HL-60 (cell line): ENCODE measurements at regions not wholly inside any gene's neighbourhood (a gene's known extent, or its start where the extent isn't known, plus 50 kb on each side); places are given as distances from the start of the nearest gene placed in this dataset.

Experiments
- DNase-seq, 2 experiments: peaks; one replicate each; pipeline ENCODE4 v3.0.0-alpha.2; 2010 to 2020; ENCODE audit warnings: low read depth in 1 of 2, low spot score in 1 of 2
- H3K27ac ChIP-seq: fragments of 250-450 bp; sonication (Bioruptor Pico); replicated peaks from 2 replicates; pipeline ENCODE4 v1.5.1; 2020; ENCODE audit warnings: mild to moderate bottlenecking, moderate library complexity
- H3K27me3 ChIP-seq: fragments of 250-450 bp; sonication (Bioruptor Pico); 2 replicates; pipeline ENCODE4 v1.5.1; 2021; ENCODE audit warnings: mild to moderate bottlenecking, moderate library complexity; ENCODE audit not compliant: insufficient read depth, poor library complexity, severe bottlenecking
- H3K4me3 ChIP-seq: replicated peaks from 2 replicates; pipeline ENCODE4 v1.5.1; 2011; ENCODE audit warnings: mild to moderate bottlenecking, control low read depth, low read length; ENCODE audit not compliant: insufficient read depth
- CTCF ChIP-seq: IDR thresholded peaks from one replicate; pipeline ENCODE4 v1.5.1; 2011; ENCODE audit warnings: low read length, control low read depth, inconsistent platforms; ENCODE audit not compliant: insufficient read depth
- GABPA ChIP-seq: IDR thresholded peaks from 2 replicates; pipeline ENCODE4 v1.6.1; 2012; ENCODE audit warnings: low read depth
- POLR2AphosphoS5 ChIP-seq: IDR thresholded peaks from 2 replicates; pipeline ENCODE4 v1.6.1; 2012; ENCODE audit warnings: low read depth
- REST ChIP-seq: IDR thresholded peaks from 2 replicates; pipeline ENCODE4 v1.6.1; 2012; ENCODE audit warnings: low read depth; ENCODE audit not compliant: insufficient replicate concordance
- SPI1 ChIP-seq: IDR thresholded peaks from 2 replicates; pipeline ENCODE4 v1.6.1; 2012; ENCODE audit warnings: low read depth, mild to moderate bottlenecking, borderline replicate concordance

GRCh38 chr7:47153576-47153975 lies 428.3 kb downstream of the TNS3 start:
- no peak overlapping the region for H3K4me3 ChIP-seq
- no peak for TF ChIP-seq POLR2AphosphoS5
- no peak for DNase-seq
- no peaks in the 10 kb centered on the region for H3K27me3 ChIP-seq
- no peak overlapping the region for H3K27ac ChIP-seq

DNA sequence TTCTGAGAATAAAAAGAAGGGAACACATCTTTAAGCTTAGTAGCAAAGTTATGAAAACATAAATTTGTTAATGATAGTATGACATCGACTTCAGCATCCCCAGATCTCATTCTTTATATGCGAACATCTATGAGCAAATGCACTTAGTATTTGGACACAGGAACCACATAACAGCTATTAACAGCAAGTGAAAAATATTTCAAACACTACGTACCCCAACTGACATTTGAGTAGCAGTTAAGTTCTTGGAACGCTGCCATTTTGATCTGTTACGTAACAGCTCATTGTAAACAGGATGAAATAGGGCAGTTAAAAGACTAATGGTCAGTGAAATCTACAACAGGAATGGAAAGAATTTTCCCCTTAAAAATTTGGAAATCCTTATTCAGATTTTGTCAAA lies 428.9 kb downstream of the TNS3 start:
- H3K27ac ChIP-seq, result no peak overlapping the region
- TF ChIP-seq GABPA (no peak), REST (no peak), CTCF (no peak), POLR2AphosphoS5 (no peak), SPI1 (no peak)
- H3K4me3 ChIP-seq, result no peak overlapping the region
- H3K27me3 ChIP-seq, result no peaks in the 10 kb centered on the region
- no peak for DNase-seq

- Histone ChIP-seq H3K4me3 (no peak overlapping the region), H3K27me3 (no peaks in the 10 kb centered on the region), H3K27ac (no peak overlapping the region)
- DNase-seq, result no peak
- TF ChIP-seq CTCF, result no peak
- no peak for TF ChIP-seq POLR2AphosphoS5
These were observed 429.6 kb downstream of the TNS3 start for GRCh38 chr7:47152307-47152706.

GRCh38 chr7:47150497-47151260 lies 431.2 kb downstream of the TNS3 start:
- no peak for DNase-seq
- Histone ChIP-seq H3K27me3 (no peaks in the 10 kb centered on the region), H3K4me3 (no peak overlapping the region), H3K27ac (no peak overlapping the region)
- TF ChIP-seq POLR2AphosphoS5 (no peak), REST (no peak), CTCF (no peak), GABPA (no peak), SPI1 (no peak)
